NT2/D1 (cell line): ENCODE measurements at regions not wholly inside any gene's neighbourhood (a gene's known extent, or its start where the extent isn't known, plus 50 kb on each side); places are given as distances from the start of the nearest gene placed in this dataset.

ENCODE experiments used
- YY1 ChIP-seq: IDR thresholded peaks from 2 replicates; pipeline ENCODE4 v1.6.1; 2011; ENCODE audit not compliant: insufficient read length, insufficient read depth
- ZNF274 ChIP-seq: IDR thresholded peaks from 2 replicates; pipeline ENCODE4 v1.6.1; 2011; ENCODE audit warnings: mild to moderate bottlenecking, low read depth, low read length

DNA sequence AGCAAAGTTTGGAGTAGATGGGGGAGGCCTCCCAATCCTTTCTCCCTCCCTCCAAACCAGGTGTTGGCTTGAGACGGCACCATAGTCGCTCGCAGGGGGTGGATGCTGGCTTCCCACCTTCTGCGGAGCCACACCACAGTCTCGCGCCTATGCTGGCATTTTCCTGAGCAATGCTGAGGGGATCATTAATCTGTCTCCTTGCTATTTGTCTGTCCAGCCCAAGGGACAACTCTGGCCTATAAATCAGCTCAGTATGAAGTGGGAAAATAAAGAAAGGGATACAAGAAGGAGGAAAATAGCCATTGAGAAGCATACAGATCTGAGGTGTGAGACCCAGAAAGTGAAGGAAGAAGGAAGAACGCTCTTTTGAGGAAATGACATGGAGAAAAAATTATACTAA lies 53.5 kb upstream of the CADM1 start:
- TF ChIP-seq ZNF274 (no peak), YY1 (no peak)
